SHP77 (cell line): ENCODE measurements at regions not wholly inside any gene's neighbourhood (a gene's known extent, or its start where the extent isn't known, plus 50 kb on each side); places are given as distances from the start of the nearest gene placed in this dataset.

Experiments used
- DNase-seq, 2 experiments: peaks; one replicate each; lab custom pipeline; 2025; lab: John Stamatoyannopoulos, UW

- DNase-seq = no peak
Observed at GRCh38 chr18:2380101-2380500, 191.2 kb downstream of the METTL4 start.

DNA sequence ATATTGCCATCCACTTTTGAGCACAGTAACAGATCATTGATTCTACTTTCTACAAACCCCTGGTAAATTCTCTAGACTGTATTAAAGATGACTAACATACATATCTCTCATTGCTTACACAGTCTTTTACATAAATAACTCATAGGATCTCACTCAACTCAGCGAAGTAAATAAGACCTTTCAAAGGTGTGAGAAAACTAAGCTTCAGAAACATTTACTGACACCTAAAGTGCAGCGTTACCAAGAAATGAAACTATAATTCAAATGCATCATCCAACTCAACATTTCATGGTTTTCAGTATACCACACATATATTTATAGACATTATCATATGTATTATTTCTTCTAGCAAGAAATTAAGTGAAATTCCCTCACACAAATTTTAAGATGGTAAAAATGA lies 189.8 kb downstream of the METTL4 start:
- DNase-seq = no peak

DNA sequence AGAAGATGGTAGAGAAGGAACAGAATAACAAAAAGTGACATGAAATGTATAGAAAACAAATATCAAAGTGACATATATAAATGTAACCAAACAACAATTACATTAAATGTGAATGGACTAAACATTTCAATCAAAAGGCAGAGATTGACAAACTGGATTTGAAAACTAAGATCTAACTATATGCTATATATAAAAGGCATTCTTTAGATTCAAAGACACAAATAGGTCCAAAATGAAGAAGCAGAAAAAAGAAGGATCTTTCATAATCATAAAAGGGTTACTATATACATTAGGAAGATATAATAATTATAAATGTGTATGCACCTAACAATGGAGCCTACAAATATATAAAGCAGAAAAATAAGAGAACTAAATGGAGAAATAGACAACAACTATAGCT lies 183.7 kb downstream of the METTL4 start:
- DNase-seq = no peak

DNA sequence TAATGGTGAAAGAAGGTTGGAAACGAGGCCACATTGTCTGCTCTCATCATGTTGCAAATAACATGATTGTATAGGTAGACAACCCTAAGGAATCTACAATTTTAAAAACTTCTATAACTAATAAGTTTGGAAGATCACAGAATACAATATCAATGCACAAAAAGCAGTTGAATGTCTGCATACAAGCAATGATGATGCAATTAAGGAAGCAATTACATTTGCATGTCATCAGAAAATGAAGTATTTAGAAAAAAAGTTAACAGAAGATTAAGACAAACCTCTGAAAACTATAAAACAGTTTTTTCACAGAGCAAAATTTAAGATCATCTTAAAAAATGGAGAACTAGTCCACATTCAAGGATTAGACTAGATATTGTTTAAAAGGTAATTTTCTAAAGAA lies 181.1 kb downstream of the METTL4 start:
- DNase-seq = no peak

DNA sequence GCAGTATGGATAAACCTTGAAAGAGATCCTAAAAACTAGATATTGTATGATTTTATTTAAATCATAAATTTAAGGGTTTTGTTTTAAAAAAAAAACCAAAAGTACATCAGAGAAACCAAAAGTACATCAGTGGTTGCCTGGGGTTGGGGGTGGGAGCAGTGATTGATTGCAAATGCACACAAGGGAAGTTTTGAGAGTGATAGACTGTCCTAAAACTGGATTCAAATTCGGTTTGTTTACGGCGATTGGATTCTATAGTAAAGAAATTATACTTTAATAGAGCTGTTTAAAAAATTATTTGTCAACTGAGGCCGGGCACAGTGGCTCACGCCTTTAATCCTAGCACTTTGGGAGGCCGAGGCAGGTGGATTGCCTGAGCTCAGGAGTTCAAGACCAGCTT lies 179.8 kb downstream of the METTL4 start:
- no peak for DNase-seq

- no peak for DNase-seq
Observed at GRCh38 chr18:2392446-2392845, 178.9 kb downstream of the METTL4 start.

DNA sequence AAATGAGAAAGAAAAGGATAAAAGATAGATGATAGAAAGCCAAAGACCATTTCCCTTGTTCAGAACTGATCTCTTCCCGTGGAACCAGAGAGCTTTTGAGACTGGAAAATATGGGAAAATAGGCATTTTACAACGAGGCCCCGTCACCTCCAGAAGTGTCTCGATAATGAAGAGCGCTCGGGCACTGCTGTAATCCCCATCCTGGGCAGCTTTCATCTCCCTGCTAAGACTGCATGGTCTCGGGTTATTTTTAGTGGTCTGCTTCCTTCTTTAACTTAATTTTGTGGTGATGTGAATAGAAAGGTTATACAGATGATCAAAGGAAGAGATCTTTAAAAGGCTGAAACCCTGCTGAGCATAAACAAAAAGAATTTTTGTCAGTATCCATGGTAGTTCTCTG lies 176.6 kb downstream of the METTL4 start:
- no peak for DNase-seq

DNA sequence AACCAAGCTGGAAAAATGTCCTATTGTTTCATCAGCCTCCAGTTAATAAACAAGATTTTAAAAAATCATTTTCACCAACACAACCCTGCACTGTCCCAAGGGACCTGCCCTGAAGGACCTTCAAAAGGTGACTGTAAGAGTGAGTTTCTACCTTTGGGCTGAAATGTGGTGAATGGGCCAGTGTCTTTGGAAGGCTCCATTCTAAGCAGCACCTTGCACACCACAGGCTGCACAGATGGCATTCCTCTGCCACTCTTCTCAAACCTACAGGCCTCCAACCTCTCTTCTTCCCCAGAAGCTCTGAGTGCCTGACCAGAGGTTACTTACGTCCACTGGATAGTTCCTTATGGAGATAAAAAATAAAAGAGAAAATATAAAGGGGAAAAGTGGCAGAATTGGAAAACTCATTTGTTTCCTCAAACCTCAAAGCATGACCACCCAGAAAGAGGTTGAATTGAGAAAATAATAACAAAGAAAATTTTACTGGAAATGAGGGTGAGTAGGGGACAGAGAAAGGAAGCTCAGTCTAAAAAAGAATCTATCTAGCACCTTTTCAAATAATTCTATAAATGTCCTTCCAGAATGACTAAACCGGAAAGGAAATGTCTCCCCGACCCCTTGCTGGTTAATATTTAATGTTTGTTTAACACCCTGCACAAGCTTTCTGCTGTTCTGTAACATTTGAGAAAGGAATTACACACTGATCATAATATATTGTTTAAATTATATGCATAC lies 175.7 kb downstream of the METTL4 start:
- no peak for DNase-seq

DNA sequence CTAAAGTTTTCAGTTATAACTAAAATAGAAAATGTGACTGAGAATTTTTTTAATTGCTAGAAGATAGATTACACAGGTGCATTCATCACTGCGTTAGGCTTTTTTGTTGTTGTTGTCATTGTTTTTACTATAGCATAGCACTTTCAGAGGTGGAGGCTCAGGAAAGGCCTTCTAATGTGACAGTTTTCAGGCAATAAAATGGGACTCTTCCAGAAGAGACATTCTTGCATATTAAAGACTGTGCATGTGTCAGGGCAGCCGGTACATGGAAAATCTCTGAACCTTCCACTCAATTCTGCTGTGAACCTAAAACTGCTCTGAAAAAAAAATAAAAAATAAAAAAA lies 175.2 kb downstream of the METTL4 start:
- DNase-seq = no peak

DNA sequence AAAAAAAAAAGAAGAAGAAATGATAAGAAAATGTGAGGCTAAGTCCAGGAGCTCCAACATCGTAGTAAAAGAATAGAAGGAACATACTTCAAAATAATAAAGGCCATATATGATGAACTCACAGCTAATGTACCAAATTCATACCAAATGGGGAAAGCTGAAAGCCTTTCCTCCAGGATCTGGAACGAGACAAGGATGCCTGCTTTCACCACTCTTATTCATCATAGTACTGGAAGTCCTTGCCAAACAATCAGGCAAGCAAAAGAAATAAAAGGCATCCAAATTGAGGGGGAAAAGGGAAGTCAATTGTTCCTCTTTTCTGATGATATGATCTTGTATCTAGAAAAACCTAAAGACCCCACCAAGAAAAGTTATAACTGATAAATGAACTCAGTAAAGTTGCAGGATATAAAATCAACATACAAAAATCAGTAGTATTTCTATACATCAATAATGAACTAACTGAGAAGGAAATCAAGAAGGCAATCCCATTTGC lies 170.6 kb downstream of the METTL4 start:
- DNase-seq = no peak

GRCh38 chr18:2402084-2402483 lies 169.2 kb downstream of the METTL4 start:
- no peak for DNase-seq

- no peak for DNase-seq
Observed at GRCh38 chr18:2406544-2406943, 164.8 kb downstream of the METTL4 start.

DNA sequence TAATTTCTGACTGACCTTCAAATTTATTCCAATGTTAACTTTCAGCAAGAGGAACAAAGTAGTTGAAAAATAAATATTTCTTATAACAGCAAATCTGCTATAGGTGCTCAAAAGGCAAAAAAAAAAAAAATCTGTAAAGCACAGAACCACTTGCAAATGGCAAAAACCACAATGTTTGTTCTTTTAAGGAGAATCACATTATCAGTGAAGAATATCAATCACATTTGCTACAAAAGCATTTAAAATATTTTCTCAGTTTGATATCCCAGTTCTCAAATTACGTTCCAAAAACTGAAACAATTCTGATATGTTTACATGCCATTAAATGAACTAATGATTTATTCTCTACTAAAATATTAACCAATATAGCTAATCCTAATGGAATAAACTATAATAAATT lies 163.3 kb downstream of the METTL4 start:
- DNase-seq = no peak

DNA sequence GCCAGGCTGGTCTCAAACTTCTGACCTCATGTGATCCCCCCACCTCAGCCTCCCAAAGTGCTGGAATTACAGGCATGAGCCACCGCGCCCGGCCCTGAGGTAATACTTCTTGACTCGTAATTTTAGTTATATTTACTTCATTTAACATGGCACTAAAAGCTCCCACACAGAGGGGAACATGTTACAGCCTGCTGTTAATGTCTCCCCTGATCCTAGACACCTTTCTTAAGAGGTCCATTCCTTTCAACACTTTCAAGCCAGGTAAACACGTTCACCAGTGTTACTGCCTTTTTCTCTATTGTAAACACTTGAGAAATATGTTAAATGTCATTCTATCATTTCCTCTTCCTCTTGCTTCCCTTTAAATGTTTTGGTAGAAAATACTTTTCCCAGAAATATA lies 161.4 kb downstream of the METTL4 start:
- DNase-seq = no peak

- DNase-seq = no peak
Observed at GRCh38 chr18:2410688-2411087, 160.6 kb downstream of the METTL4 start.

DNA sequence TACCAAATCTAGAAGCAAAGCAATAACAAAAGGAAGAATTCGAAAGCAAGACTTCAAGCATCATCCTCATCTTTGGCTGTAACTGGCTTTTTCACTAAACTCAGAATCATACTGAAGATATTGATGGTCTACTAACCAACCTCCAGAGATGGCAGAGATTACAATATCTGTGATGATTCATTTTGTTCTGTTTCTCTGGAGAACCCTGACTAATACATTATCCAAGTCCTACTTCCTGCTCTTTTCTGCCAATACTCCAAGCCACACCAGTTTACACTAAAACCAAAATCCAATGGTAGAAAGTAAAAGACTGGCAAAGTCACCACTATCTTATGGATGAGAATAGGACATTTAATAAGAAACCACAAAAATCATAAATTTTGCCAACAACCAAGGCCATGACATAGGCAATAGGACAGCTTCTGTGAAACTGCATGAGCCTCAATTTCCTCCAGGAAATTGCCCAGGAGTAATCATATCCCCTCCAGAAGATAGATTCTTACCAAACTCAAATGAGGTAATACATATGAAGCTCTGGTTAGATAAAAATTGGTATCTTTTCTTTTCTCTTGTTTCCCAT lies 159.8 kb downstream of the METTL4 start:
- no peak for DNase-seq

- no peak for DNase-seq
Observed at GRCh38 chr18:2412281-2412680, 159.0 kb downstream of the METTL4 start.

DNA sequence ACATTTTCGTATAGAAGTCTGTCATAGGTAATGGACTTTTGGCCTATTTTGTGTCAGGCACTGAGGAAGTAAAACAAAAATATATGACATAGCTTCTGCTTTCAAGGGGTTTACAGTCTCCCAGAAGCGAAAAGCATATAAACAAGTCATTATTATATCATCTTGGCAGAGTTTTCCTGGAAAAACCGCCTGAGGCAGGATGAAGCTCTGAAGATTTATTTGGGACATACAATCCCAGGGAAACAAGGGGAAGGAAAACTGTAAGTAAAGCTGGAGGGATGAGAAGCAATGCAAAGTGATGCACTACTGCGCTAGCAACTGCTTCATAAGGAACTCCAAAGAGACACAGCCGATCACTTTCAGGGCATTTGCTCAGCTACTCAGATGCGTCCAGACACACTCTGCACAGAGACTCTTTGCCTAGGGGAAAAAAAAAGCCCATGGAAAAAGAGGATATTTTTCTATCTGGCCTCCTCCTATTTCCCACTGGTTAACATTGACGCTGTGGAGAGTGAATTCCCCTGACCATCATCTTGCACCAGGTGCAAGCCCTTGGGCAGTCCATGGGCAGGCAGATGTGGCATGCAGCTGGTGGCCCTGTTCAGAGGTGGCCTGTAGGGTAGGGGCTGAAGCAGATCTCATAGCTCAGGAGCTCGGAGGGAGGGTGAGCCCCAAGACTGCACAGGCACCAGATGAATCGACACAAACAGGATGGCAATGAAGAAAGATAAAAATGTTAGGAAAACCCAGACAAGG lies 158.1 kb downstream of the METTL4 start:
- DNase-seq = no peak

- no peak for DNase-seq
Observed at GRCh38 chr18:2414235-2414634, 157.1 kb downstream of the METTL4 start.

- no peak for DNase-seq
Observed at GRCh38 chr18:2415656-2416055, 155.6 kb downstream of the METTL4 start.

DNA sequence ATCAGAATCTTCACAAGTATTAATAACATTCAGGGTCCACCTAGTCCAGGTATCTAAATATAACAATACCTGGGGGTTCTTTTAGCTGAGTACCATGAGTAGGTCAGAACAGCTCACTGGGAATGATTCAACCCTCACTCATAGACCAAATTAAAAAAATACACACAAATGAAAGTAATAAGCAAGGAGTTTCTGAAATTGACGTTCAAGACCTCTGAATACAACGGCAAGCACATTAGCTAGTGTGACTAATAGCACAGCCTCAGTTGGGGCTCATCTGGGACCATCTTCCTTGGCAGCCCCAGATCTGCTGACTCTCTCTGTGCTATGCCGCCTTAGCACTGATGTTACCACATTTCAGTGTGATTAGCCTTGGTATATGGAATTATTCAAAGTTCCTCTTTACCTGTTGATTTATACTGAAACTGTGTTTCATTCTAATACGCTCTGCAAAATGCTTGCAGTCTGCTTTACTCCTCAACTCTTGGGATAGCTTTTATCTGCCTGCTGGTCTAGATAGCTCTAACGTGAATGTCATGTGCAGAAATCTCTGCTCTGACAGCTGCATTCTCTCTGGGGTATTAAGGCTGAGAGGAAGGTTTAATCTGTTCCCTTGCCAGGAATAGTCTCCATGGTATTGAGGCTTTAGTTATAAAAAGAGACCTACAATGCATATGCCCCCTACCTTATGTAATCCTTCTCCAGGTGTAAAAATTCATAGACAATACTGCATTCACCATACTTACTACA lies 153.3 kb downstream of the METTL4 start:
- no peak for DNase-seq

DNA sequence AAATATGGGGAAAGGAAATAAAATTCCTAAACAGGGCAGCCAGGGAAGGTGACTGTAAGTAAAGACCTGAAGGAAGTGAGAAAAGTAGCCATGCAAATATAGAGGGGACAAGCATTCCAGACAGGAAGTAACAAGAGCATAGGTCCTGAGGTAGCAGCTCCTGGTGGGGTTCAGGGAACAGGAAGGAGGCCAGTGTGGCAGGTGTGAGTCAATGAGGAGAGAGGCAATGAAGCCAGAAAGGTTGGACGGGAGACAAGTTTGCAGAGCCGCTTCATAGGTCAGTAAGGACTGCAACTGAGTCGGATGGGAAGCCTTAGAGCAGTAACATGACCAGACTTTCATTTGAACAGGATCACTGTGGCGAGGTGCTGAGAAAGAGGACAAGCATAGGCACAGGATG lies 150.9 kb downstream of the METTL4 start:
- DNase-seq = no peak

DNA sequence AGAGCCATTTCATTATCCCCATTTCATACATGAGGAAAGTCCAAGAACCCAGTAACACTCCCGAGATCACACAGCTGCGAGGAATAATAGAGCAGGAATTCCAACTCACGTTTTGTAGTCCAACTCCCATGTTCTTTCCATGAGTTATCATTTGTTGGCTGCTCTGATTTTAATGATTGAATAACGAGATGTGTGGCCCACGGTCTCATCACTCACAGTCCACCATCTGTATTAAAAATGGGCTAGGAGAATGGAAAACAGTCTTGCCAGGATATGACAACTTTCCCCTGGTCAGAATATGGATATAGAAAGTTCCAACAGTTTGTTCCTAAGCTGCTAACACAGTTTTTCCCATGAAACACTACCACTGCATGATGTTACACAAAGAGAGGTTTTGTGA lies 147.5 kb downstream of the METTL4 start:
- DNase-seq = no peak
